Muscle layer of duodenum (tissue), 2 donors: ENCODE measurements at regions not wholly inside any gene's neighbourhood (a gene's known extent, or its start where the extent isn't known, plus 50 kb on each side); places are given as distances from the start of the nearest gene placed in this dataset.

Experiments
- H3K27ac ChIP-seq: one replicate; pipeline ENCODE4 v1.7.0; 2013; ENCODE audit warnings: mild to moderate bottlenecking, low read length
- H3K27me3 ChIP-seq: one replicate; pipeline ENCODE4 v1.7.0; 2013; ENCODE audit warnings: low read depth, mild to moderate bottlenecking, control low read depth, low read length
- H3K36me3 ChIP-seq, 2 donors: one replicate each; pipeline ENCODE4 v1.7.0; 2013; ENCODE audit warnings: low read length in 2 of 2, control low read depth in 1 of 2, mild to moderate bottlenecking in 1 of 2; ENCODE audit not compliant: insufficient read depth in 2 of 2, control insufficient read depth in 1 of 2
- H3K4me1 ChIP-seq, 2 donors: one replicate each; pipeline ENCODE4 v1.7.0; 2013; ENCODE audit warnings: low read length in 2 of 2, mild to moderate bottlenecking in 2 of 2, control low read depth in 1 of 2, moderate library complexity in 1 of 2; ENCODE audit not compliant: insufficient read depth in 2 of 2, control insufficient read depth in 1 of 2
- H3K4me3 ChIP-seq, 2 donors: one replicate each; pipeline ENCODE4 v1.7.0; 2013; ENCODE audit warnings: low read length in 2 of 2, low read depth in 1 of 2, mild to moderate bottlenecking in 1 of 2
- H3K9me3 ChIP-seq, 2 donors: one replicate each; pipeline ENCODE4 v1.7.0; 2013; ENCODE audit warnings: low read length in 2 of 2, control low read depth in 1 of 2, mild to moderate bottlenecking in 1 of 2; ENCODE audit not compliant: control insufficient read depth in 1 of 2
- donor health status: healthy.

- no peaks in the 10 kb centered on the region for H3K4me1 ChIP-seq
- H3K36me3 ChIP-seq, result no peaks in the 10 kb centered on the region
- H3K9me3 ChIP-seq, result no peaks in the 10 kb centered on the region
- no peak overlapping the region for H3K27ac ChIP-seq
- H3K27me3 ChIP-seq, result no peaks in the 10 kb centered on the region
- H3K4me3 ChIP-seq, result no peak overlapping the region
Measured at GRCh38 chr20:23237201-23237600, 113.4 kb upstream of the NXT1 start.

- Histone ChIP-seq H3K4me1 (no peaks in the 10 kb centered on the region), H3K27ac (no peak overlapping the region), H3K27me3 (no peaks in the 10 kb centered on the region), H3K36me3 (no peaks in the 10 kb centered on the region), H3K9me3 (no peaks in the 10 kb centered on the region), H3K4me3 (no peak overlapping the region)
Measured at GRCh38 chr20:23235173-23236027, 115.2 kb upstream of the NXT1 start.

- Histone ChIP-seq H3K36me3 (no peaks in the 10 kb centered on the region), H3K4me3 (no peak overlapping the region), H3K4me1 (no peaks in the 10 kb centered on the region), H3K27me3 (no peaks in the 10 kb centered on the region), H3K27ac (no peak overlapping the region), H3K9me3 (no peaks in the 10 kb centered on the region)
Measured at GRCh38 chr20:23234311-23235078, 116.1 kb upstream of the NXT1 start.

GRCh38 chr20:23233341-23233740, 117.2 kb upstream of the NXT1 start:
- no peaks in the 10 kb centered on the region for H3K27me3 ChIP-seq
- no peak overlapping the region for H3K27ac ChIP-seq
- no peaks in the 10 kb centered on the region for H3K36me3 ChIP-seq
- no peaks in the 10 kb centered on the region for H3K4me1 ChIP-seq
- no peak overlapping the region for H3K4me3 ChIP-seq
- H3K9me3 ChIP-seq, result no peaks in the 10 kb centered on the region

GRCh38 chr20:23232679-23233308, 117.8 kb upstream of the NXT1 start:
- no peak overlapping the region for H3K27ac ChIP-seq
- no peaks in the 10 kb centered on the region for H3K36me3 ChIP-seq
- H3K27me3 ChIP-seq, result no peaks in the 10 kb centered on the region
- no peaks in the 10 kb centered on the region for H3K9me3 ChIP-seq
- H3K4me3 ChIP-seq, result no peak overlapping the region
- H3K4me1 ChIP-seq, result no peaks in the 10 kb centered on the region

- H3K4me3 ChIP-seq, result no peak overlapping the region
- no peaks in the 10 kb centered on the region for H3K9me3 ChIP-seq
- no peaks in the 10 kb centered on the region for H3K36me3 ChIP-seq
- no peak overlapping the region for H3K27ac ChIP-seq
- H3K4me1 ChIP-seq, result no peaks in the 10 kb centered on the region
- H3K27me3 ChIP-seq, result no peaks in the 10 kb centered on the region
Measured at GRCh38 chr20:23232219-23232581, 118.4 kb upstream of the NXT1 start.

GRCh38 chr20:23231561-23232218, 118.9 kb upstream of the NXT1 start:
- Histone ChIP-seq H3K36me3 (no peaks in the 10 kb centered on the region), H3K27ac (no peak overlapping the region), H3K4me1 (no peaks in the 10 kb centered on the region), H3K9me3 (no peaks in the 10 kb centered on the region), H3K4me3 (no peak overlapping the region), H3K27me3 (no peaks in the 10 kb centered on the region)

GRCh38 chr20:23230766-23231385, 119.7 kb upstream of the NXT1 start:
- Histone ChIP-seq H3K27me3 (no peaks in the 10 kb centered on the region), H3K4me1 (no peaks in the 10 kb centered on the region), H3K9me3 (no peaks in the 10 kb centered on the region), H3K4me3 (no peak overlapping the region), H3K27ac (no peak overlapping the region), H3K36me3 (no peaks in the 10 kb centered on the region)

GRCh38 chr20:23229989-23230388, 120.6 kb upstream of the NXT1 start:
- no peaks in the 10 kb centered on the region for H3K4me1 ChIP-seq
- H3K27ac ChIP-seq, result no peak overlapping the region
- no peaks in the 10 kb centered on the region for H3K27me3 ChIP-seq
- H3K9me3 ChIP-seq, result no peaks in the 10 kb centered on the region
- H3K36me3 ChIP-seq, result no peaks in the 10 kb centered on the region
- H3K4me3 ChIP-seq, result no peak overlapping the region

- Histone ChIP-seq H3K4me3 (no peak overlapping the region), H3K27me3 (no peaks in the 10 kb centered on the region), H3K4me1 (no peaks in the 10 kb centered on the region), H3K27ac (no peak overlapping the region), H3K9me3 (no peaks in the 10 kb centered on the region), H3K36me3 (no peaks in the 10 kb centered on the region)
Measured at GRCh38 chr20:23228912-23229311, 121.7 kb upstream of the NXT1 start.

GRCh38 chr20:23227976-23228375, 122.6 kb upstream of the NXT1 start:
- H3K4me1 ChIP-seq, result no peaks in the 10 kb centered on the region
- peaks cover 0 to 3% of the 10 kb centered on the region in 2 donors for H3K9me3 ChIP-seq
- H3K27ac ChIP-seq, result no peak overlapping the region
- no peak overlapping the region for H3K4me3 ChIP-seq
- no peaks in the 10 kb centered on the region for H3K36me3 ChIP-seq
- H3K27me3 ChIP-seq, result no peaks in the 10 kb centered on the region
